ENCODE measurements at regions not wholly inside any gene's neighbourhood (a gene's known extent, or its start where the extent isn't known, plus 50 kb on each side); places are given as distances from the start of the nearest gene placed in this dataset.

DNA sequence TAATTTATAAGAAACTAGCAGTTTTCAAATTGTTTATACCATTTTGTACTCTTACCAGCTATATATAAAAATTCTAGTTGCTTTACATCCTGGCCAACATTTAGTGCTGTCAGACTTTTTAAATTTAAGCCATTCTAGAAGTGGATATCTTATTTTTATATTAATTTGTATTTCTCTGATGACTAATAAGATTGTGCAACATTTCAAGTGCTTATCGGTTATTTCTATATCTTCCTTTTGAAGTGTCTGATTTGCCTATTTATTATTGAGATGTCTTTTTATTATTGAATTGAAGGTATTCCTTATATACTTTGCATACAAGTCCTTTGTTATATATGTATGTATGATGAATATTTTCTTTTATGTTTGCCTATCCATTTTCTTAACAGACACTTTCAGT lies 324.0 kb downstream of the ELAVL2 start:
- TF ChIP-seq ZBTB26 (tag by site-specific recombination; optimal IDR thresholded peaks at IDR 0.05): no peak
- TF ChIP-seq CTCF (tag by site-specific recombination; IDR thresholded peaks at IDR 0.05): no peak
- TF ChIP-seq ZBTB1 (tag by site-specific recombination; IDR thresholded peaks at IDR 0.05): no peak
- no peak for TF ChIP-seq ZXDB (tag by site-specific recombination; IDR thresholded peaks at IDR 0.05)
- TF ChIP-seq ZNF394 (tag by site-specific recombination; IDR thresholded peaks at IDR 0.05; ENCODE audit: borderline replicate concordance): no peak
- no peak for TF ChIP-seq ZNF354C (tag by site-specific recombination; IDR thresholded peaks at IDR 0.05; ENCODE audit: borderline replicate concordance, low read depth)
- TF ChIP-seq ZEB2 (tag by site-specific recombination; IDR thresholded peaks at IDR 0.05): no peak
- TF ChIP-seq TCF7L2 (IDR thresholded peaks at IDR 0.05; ENCODE audit: borderline replicate concordance, low read depth, low read length): no peak
- TF ChIP-seq ZBTB11 (tag by site-specific recombination; conservative IDR thresholded peaks at IDR 0.05; ENCODE audit: low read depth): no peak
- TF ChIP-seq, protein P1, sequence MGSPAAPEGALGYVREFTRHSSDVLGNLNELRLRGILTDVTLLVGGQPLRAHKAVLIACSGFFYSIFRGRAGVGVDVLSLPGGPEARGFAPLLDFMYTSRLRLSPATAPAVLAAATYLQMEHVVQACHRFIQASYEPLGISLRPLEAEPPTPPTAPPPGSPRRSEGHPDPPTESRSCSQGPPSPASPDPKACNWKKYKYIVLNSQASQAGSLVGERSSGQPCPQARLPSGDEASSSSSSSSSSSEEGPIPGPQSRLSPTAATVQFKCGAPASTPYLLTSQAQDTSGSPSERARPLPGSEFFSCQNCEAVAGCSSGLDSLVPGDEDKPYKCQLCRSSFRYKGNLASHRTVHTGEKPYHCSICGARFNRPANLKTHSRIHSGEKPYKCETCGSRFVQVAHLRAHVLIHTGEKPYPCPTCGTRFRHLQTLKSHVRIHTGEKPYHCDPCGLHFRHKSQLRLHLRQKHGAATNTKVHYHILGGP (tag by site-specific recombination; IDR thresholded peaks at IDR 0.05): no peak
- no peak for TF ChIP-seq ZBTB48 (tag by site-specific recombination; IDR thresholded peaks at IDR 0.05)
